Endodermal cell (in vitro differentiated cells): ENCODE measurements at regions not wholly inside any gene's neighbourhood (a gene's known extent, or its start where the extent isn't known, plus 50 kb on each side); places are given as distances from the start of the nearest gene placed in this dataset.

Source experiments
- DNase-seq: peaks from one replicate; pipeline ENCODE4 v3.0.0-alpha.2; 2017
- H3K27ac ChIP-seq: 2 replicates; pipeline ENCODE4 v1.5.1; 2013; ENCODE audit warnings: mild to moderate bottlenecking, low read depth, low read length, moderate library complexity
- H3K27me3 ChIP-seq: 2 replicates; pipeline ENCODE4 v1.6.1; 2013; ENCODE audit warnings: mild to moderate bottlenecking, low read length, moderate library complexity; ENCODE audit not compliant: insufficient read depth, control insufficient read depth, poor library complexity, severe bottlenecking
- H3K36me3 ChIP-seq: 2 replicates; pipeline ENCODE4 v1.7.0; 2013; ENCODE audit warnings: mild to moderate bottlenecking, low read length, moderate library complexity; ENCODE audit not compliant: control insufficient read depth, insufficient read depth
- H3K4me1 ChIP-seq: one replicate; pipeline ENCODE4 v1.7.0; 2013; ENCODE audit warnings: low read length; ENCODE audit not compliant: control insufficient read depth, insufficient read depth
- H3K4me3 ChIP-seq: 2 replicates; pipeline ENCODE4 v1.5.1; 2013; ENCODE audit warnings: mild to moderate bottlenecking, low read length, moderate library complexity
- H3K9ac ChIP-seq: 2 replicates; pipeline ENCODE4 v1.6.1; 2013; ENCODE audit warnings: mild to moderate bottlenecking, low read length, moderate library complexity; ENCODE audit not compliant: poor library complexity, severe bottlenecking; ENCODE audit errors: extremely low read depth
- H3K9me3 ChIP-seq: 2 replicates; pipeline ENCODE4 v1.6.1; 2013; ENCODE audit warnings: mild to moderate bottlenecking, low read length, moderate library complexity; ENCODE audit not compliant: control insufficient read depth
- H3K27ac Mint-ChIP-seq: 2 replicates; pipeline ENCODE4 v1.8.0; 2020; ENCODE audit warnings: mixed read lengths
- H3K27me3 Mint-ChIP-seq: 2 replicates; pipeline ENCODE4 v1.8.0; 2021; ENCODE audit warnings: mild to moderate bottlenecking, mixed read lengths; ENCODE audit not compliant: insufficient read depth
- H3K36me3 Mint-ChIP-seq: 2 replicates; pipeline ENCODE4 v1.8.0; 2020; ENCODE audit warnings: low read depth, mixed read lengths
- H3K4me1 Mint-ChIP-seq: 2 replicates; pipeline ENCODE4 v1.8.0; 2020; ENCODE audit warnings: mixed read lengths
- H3K4me3 Mint-ChIP-seq: 2 replicates; pipeline ENCODE4 v1.8.0; 2020; ENCODE audit warnings: mild to moderate bottlenecking, moderate library complexity, mixed read lengths
- H3K9me3 Mint-ChIP-seq: 2 replicates; pipeline ENCODE4 v1.8.0; 2020; ENCODE audit warnings: mild to moderate bottlenecking, mixed read lengths
- CTCF ChIP-seq: fragments of 200-600 bp; sonication (generic); conservative IDR thresholded peaks from 2 replicates; pipeline ENCODE4 v1.5.0; 2021; ENCODE audit warnings: antibody characterized with exemption, mild to moderate bottlenecking
- WGBS, 2 experiments: methylation state at CpG; one replicate each; pipeline versions ENCODE4 v1.1.5 to v1.1.7; 2013; ENCODE audit warnings: missing lambda C conversion rate in 2 of 2, mixed read lengths in 1 of 2; ENCODE audit not compliant: insufficient coverage in 1 of 2, insufficient read length in 1 of 2; 5-methylcytosine and 5-hydroxymethylcytosine counted together

DNA sequence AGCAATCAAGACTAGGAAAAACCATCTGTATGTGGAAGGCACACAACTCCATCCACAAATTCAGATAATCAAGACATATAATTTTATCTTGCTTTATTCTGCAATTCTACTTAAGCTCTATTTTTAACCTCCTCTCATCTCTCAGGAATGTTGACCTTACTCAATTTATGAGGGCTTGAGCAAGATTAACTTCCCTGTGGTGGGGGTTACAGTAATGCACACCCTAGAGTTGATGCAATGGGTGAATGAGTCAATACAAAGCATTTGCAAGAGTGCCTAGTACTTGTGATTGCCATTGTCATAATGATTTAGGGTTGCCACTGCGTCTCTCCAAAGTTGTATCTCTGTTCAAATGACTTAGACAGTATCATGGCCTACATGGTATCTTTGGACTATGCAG lies 1598.4 kb upstream of the TMEM132C start:
- no peak overlapping the region for H3K9ac ChIP-seq
- Mint-ChIP-seq H3K36me3 (no peaks in the 10 kb centered on the region), H3K27ac (no peak overlapping the region), H3K4me1 (no peaks in the 10 kb centered on the region), H3K9me3 (no peaks in the 10 kb centered on the region), H3K4me3 (no peak overlapping the region), H3K27me3 (peaks cover 6% of the 10 kb centered on the region)
- DNase-seq: no peak
- H3K27me3 ChIP-seq: no peaks in the 10 kb centered on the region
- no peak overlapping the region for H3K27ac ChIP-seq
- 81 to 100% methylated on average over 1 of the region's 1 CpG for WGBS, 2 experiments
- H3K4me3 ChIP-seq: no peak overlapping the region
- no peaks in the 10 kb centered on the region for H3K36me3 ChIP-seq
- H3K9me3 ChIP-seq: no peaks in the 10 kb centered on the region
- H3K4me1 ChIP-seq: no peaks in the 10 kb centered on the region
- TF ChIP-seq CTCF: no peak

- Mint-ChIP-seq H3K4me3 (no peak overlapping the region), H3K4me1 (no peaks in the 10 kb centered on the region), H3K27ac (no peak overlapping the region), H3K27me3 (peaks cover 6% of the 10 kb centered on the region), H3K9me3 (no peaks in the 10 kb centered on the region), H3K36me3 (no peaks in the 10 kb centered on the region)
- no peak for TF ChIP-seq CTCF
- no peaks in the 10 kb centered on the region for H3K4me1 ChIP-seq
- H3K9me3 ChIP-seq: no peaks in the 10 kb centered on the region
- WGBS, 2 experiments: 50 to 58% methylated on average over 1 to 2 of the region's 2 CpGs
- H3K27me3 ChIP-seq: no peaks in the 10 kb centered on the region
- DNase-seq: no peak
- H3K27ac ChIP-seq: no peak overlapping the region
- no peaks in the 10 kb centered on the region for H3K36me3 ChIP-seq
- H3K4me3 ChIP-seq: no peak overlapping the region
- H3K9ac ChIP-seq: no peak overlapping the region
Measured at GRCh38 chr12:126668961-126669360, 1598.0 kb upstream of the TMEM132C start.

- H3K9me3 Mint-ChIP-seq: no peaks in the 10 kb centered on the region
- DNase-seq: no peak
- peaks cover 8% of the 10 kb centered on the region for H3K27me3 Mint-ChIP-seq
- H3K4me3 Mint-ChIP-seq: no peak overlapping the region
- no peaks in the 10 kb centered on the region for H3K27me3 ChIP-seq
- no peak overlapping the region for H3K4me3 ChIP-seq
- H3K27ac ChIP-seq: no peak overlapping the region
- H3K4me1 Mint-ChIP-seq: no peaks in the 10 kb centered on the region
- no peaks in the 10 kb centered on the region for H3K36me3 Mint-ChIP-seq
- no peak overlapping the region for H3K9ac ChIP-seq
- H3K27ac Mint-ChIP-seq: no peak overlapping the region
- H3K9me3 ChIP-seq: peaks cover 12% of the 10 kb centered on the region
- H3K4me1 ChIP-seq: no peaks in the 10 kb centered on the region
- TF ChIP-seq CTCF: no peak
- H3K36me3 ChIP-seq: no peaks in the 10 kb centered on the region
Measured at GRCh38 chr12:126676434-126676833, 1590.5 kb upstream of the TMEM132C start.
